ENCODE measurements at regions not wholly inside any gene's neighbourhood (a gene's known extent, or its start where the extent isn't known, plus 50 kb on each side); places are given as distances from the start of the nearest gene placed in this dataset.

DNA sequence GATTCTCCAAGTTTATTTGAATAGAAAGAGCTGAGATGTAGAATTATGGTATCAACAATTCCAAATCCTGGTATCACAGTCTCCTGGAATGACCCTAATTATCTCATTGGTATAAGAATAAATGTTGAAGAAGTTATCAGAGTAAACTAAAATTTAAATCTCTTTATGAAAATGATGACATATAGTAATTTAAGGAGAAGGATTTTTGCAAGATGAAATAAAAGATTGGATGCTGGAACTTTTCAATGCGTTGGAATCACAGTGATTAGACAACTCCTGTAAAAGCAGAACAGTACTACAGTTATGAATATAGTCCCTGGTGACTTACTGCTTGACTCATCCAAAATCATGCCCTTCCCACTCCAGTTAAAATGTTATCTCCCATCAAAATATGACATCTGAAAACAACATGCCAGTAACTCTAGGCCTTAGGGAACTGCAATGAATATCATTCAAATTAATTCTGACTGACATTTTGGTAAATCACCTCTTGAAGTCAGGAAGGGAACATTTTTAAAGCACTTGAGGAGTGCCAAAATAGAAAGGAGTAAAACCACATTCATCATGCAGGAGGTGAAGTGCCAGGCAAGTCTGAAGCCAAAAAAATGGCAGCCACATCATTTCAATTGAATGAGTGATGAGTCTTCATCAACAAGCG is 197.8 kb upstream of the PRKD1 start:
- TF ChIP-seq, protein P1, sequence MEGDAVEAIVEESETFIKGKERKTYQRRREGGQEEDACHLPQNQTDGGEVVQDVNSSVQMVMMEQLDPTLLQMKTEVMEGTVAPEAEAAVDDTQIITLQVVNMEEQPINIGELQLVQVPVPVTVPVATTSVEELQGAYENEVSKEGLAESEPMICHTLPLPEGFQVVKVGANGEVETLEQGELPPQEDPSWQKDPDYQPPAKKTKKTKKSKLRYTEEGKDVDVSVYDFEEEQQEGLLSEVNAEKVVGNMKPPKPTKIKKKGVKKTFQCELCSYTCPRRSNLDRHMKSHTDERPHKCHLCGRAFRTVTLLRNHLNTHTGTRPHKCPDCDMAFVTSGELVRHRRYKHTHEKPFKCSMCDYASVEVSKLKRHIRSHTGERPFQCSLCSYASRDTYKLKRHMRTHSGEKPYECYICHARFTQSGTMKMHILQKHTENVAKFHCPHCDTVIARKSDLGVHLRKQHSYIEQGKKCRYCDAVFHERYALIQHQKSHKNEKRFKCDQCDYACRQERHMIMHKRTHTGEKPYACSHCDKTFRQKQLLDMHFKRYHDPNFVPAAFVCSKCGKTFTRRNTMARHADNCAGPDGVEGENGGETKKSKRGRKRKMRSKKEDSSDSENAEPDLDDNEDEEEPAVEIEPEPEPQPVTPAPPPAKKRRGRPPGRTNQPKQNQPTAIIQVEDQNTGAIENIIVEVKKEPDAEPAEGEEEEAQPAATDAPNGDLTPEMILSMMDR (conservative IDR thresholded peaks at IDR 0.05; ENCODE audit: low read depth in 2 of 2), result no peak
- TF ChIP-seq ZNF114 (CRISPR knock-in tag; IDR thresholded peaks at IDR 0.05), result no peak

Measured in GM23338 (cell line).